K562 (cell line): ENCODE measurements at regions not wholly inside any gene's neighbourhood (a gene's known extent, or its start where the extent isn't known, plus 50 kb on each side); places are given as distances from the start of the nearest gene placed in this dataset.

Source experiments
- ATAC-seq: fragments of 200-7000 bp; cut with Tn5 transposase; 3 replicates; pipeline ENCODE4 v1.9.1; 2020; ENCODE audit warnings: moderate library complexity
- BruUV-seq: library from RNA; stranded (reverse); fragments of 400-500 nt; replicated peaks from 2 replicates; lab custom pipeline; 2021; lab: Mats Ljungman, UMichigan
- CTCF ChIA-PET: fragments of 300-600 bp; formaldehyde crosslinking; extraction: SDS; loops from one replicate; lab custom pipeline; 2021; ENCODE audit warnings: low intra/inter-chr PET ratio; lab: Yijun Ruan, JAX
- POLR2A ChIA-PET: fragments of 300-600, 350-650 bp; sonication (Branson Sonifier 250); formaldehyde crosslinking; extraction: SDS; loops from one replicate; lab custom pipeline; 2021; ENCODE audit warnings: antibody characterized with exemption, inconsistent platforms; lab: Yijun Ruan, JAX
- DNase-seq, 4 experiments: peaks; one replicate each; pipeline versions ENCODE4 v3.0.0 to v3.0.0-alpha.2; 2011 to 2018; ENCODE audit warnings: low spot score in 3 of 4, mixed read lengths in 3 of 4; ENCODE audit errors: extremely low read depth in 1 of 4
- FAIRE-seq: peaks from 2 replicates; lab custom pipeline; 2011; peaks lifted over from hg19 to GRCh38; lab: Jason Lieb, UNC
- H2AFZ ChIP-seq: 2 replicates; pipeline ENCODE4 v1.6.0; 2011; ENCODE audit warnings: low read depth, low read length, control low read depth, inconsistent platforms
- H3K27ac ChIP-seq: fragments of 200-600 bp; 3 replicates; pipeline ENCODE4 v1.8.0; 2011; ENCODE audit warnings: low read depth, mild to moderate bottlenecking, control low read depth, inconsistent platforms, low read length, moderate library complexity, mixed read lengths; ENCODE audit errors: extremely low read depth
- H3K27me3 ChIP-seq, 2 experiments: fragments of 300-600 bp in 1 of 2; 2 replicates in 1 of 2; 3 replicates in 1 of 2; pipeline versions ENCODE4 v1.6.0 to v1.8.0; 2011; ENCODE audit warnings: inconsistent platforms in 2 of 2, low read length in 2 of 2, mild to moderate bottlenecking in 1 of 2, mixed read lengths in 1 of 2, moderate library complexity in 1 of 2; ENCODE audit not compliant: control insufficient read depth in 2 of 2, insufficient read depth in 2 of 2
- H3K36me3 ChIP-seq: fragments of 300-600 bp; 3 replicates; pipeline ENCODE4 v1.8.0; 2011; ENCODE audit warnings: mild to moderate bottlenecking, low read length, inconsistent platforms; ENCODE audit not compliant: control insufficient read depth, insufficient read depth
- H3K4me1 ChIP-seq, 2 experiments: fragments of 200-600 bp in 1 of 2; replicated peaks in 1 of 2; 2 replicates in 1 of 2; 3 replicates in 1 of 2; pipeline versions ENCODE4 v1.5.1 to v1.8.0; 2011; ENCODE audit warnings: inconsistent platforms in 2 of 2, low read length in 2 of 2, mild to moderate bottlenecking in 1 of 2, mixed read lengths in 1 of 2, moderate library complexity in 1 of 2; ENCODE audit not compliant: control insufficient read depth in 2 of 2, insufficient read depth in 2 of 2
- H3K4me2 ChIP-seq: 2 replicates; pipeline ENCODE4 v1.6.1; 2011; ENCODE audit warnings: low read length, control low read depth, inconsistent platforms, mixed read lengths; ENCODE audit not compliant: insufficient read depth
- H3K4me3 ChIP-seq: fragments of 200-600 bp; sonication (generic), shearing (Covaris generic); 2 replicates; pipeline ENCODE4 v1.5.1; 2016; ENCODE audit warnings: control low read depth, inconsistent platforms
- H3K79me2 ChIP-seq: fragments of 200-600 bp; 3 replicates; pipeline ENCODE4 v1.8.0; 2011; ENCODE audit warnings: low read length, inconsistent platforms; ENCODE audit not compliant: control insufficient read depth, insufficient read depth
- H3K9ac ChIP-seq, 2 experiments: 2 replicates each; pipeline versions ENCODE4 v1.6.0 to v1.6.1; 2011; ENCODE audit warnings: low read depth in 2 of 2, low read length in 2 of 2, control low read depth in 1 of 2, inconsistent platforms in 1 of 2, mild to moderate bottlenecking in 1 of 2, mixed read lengths in 1 of 2; ENCODE audit not compliant: insufficient read depth in 1 of 2
- H3K9me1 ChIP-seq: one replicate; pipeline ENCODE4 v1.6.0; 2011; ENCODE audit warnings: inconsistent platforms, mild to moderate bottlenecking, low read length, moderate library complexity; ENCODE audit not compliant: control insufficient read depth, insufficient read depth
- H3K9me3 ChIP-seq: replicated peaks from 2 replicates; pipeline ENCODE4 v1.5.1; 2011; ENCODE audit warnings: low read depth, low read length, inconsistent platforms; ENCODE audit not compliant: control insufficient read depth, insufficient read depth
- H4K20me1 ChIP-seq: replicated peaks from 2 replicates; pipeline ENCODE4 v1.6.1; 2011; ENCODE audit warnings: low read length, inconsistent platforms, mixed read lengths; ENCODE audit not compliant: control insufficient read depth, insufficient read depth
- FOS ChIP-seq: IDR thresholded peaks from 3 replicates; pipeline ENCODE4 v1.6.1; 2011; ENCODE audit not compliant: insufficient read length; ENCODE audit errors: extremely low read depth
- ILF3 ChIP-seq: fragments of 450-650 bp; IDR thresholded peaks from 2 replicates; pipeline ENCODE4 v1.6.1; 2018; ENCODE audit warnings: antibody characterized with exemption, mild to moderate bottlenecking, moderate library complexity, borderline replicate concordance
- NCOR1 ChIP-seq: fragments of 450-650 bp; IDR thresholded peaks from 2 replicates; pipeline ENCODE4 v1.6.1; 2016; ENCODE audit warnings: mild to moderate bottlenecking, moderate library complexity
- NR1H2 ChIP-seq: sonication (generic); formaldehyde crosslinking; IDR thresholded peaks from 2 replicates; pipeline ENCODE4 v1.4.0; 2020; ENCODE audit warnings: mild to moderate bottlenecking, missing genetic modification reagents
- SP1 ChIP-seq: sonication (generic); formaldehyde crosslinking; IDR thresholded peaks from 2 replicates; pipeline ENCODE4 v1.8.1; 2022; ENCODE audit warnings: mild to moderate bottlenecking, missing genetic modification reagents
- SRSF1 ChIP-seq: fragments of 200-400 bp; formaldehyde crosslinking; IDR thresholded peaks from 2 replicates; pipeline ENCODE4 v1.6.1; 2017; ENCODE audit warnings: mild to moderate bottlenecking, low read depth, low read length, moderate library complexity
- ZNF354B ChIP-seq: fragments of 250-450 bp; sonication (Bioruptor Pico); IDR thresholded peaks from 2 replicates; pipeline ENCODE4 v1.4.0; 2020
- ZNF431 ChIP-seq: sonication (generic); formaldehyde crosslinking; IDR thresholded peaks from 2 replicates; pipeline ENCODE4 v1.8.0; 2022; ENCODE audit warnings: mild to moderate bottlenecking, missing genetic modification reagents
- ZNF655 ChIP-seq: fragments of 250-450 bp; sonication (Bioruptor Pico); IDR thresholded peaks from 2 replicates; pipeline ENCODE4 v1.5.0; 2021
- WGBS: fragments of 100-300 bp; shearing (Covaris generic); methylation state at CpG from one replicate; pipeline ENCODE4 v1.1.6; 2016; ENCODE audit warnings: low coverage, mixed read lengths; ENCODE audit not compliant: insufficient coverage; ENCODE audit errors: missing lambda C conversion rate; 5-methylcytosine and 5-hydroxymethylcytosine counted together
- in situ Hi-C: fragments of 300-500 bp; cut with MboI; formaldehyde crosslinking; loops from 4 replicates; pipeline ENCODE4 v1.15.0; 2018; ENCODE audit warnings: inconsistent platforms, mixed read lengths
- intact Hi-C: fragments of 100-400 bp; cut with micrococcal nuclease; formaldehyde crosslinking; loops from 2 replicates; pipeline ENCODE4 v1.14.2; 2022

- Histone ChIP-seq H3K9me3 (no peaks in the 10 kb centered on the region; the same call in 1 of the 2 replicates), H3K9ac (no peak overlapping the region), H3K9me1 (no peaks in the 10 kb centered on the region), H3K27ac (no peak overlapping the region), H3K27me3 (peaks cover 7 to 39% of the 10 kb centered on the region in 2 experiments; a peak in 3 of 5 replicates), H3K4me1 (peaks cover 0 to 5% of the 10 kb centered on the region in 2 experiments; a peak in 1 of 5 replicates), H3K4me3 (no peak overlapping the region), H3K36me3 (no peaks in the 10 kb centered on the region), H3K79me2 (no peaks in the 10 kb centered on the region), H2AFZ (no peak overlapping the region), H4K20me1 (no peaks in the 10 kb centered on the region), H3K4me2 (no peak overlapping the region)
- intact Hi-C loops (no loop called here), in situ Hi-C loops (no loop called here)
- ChIA-PET POLR2A (no interaction called here), CTCF (no interaction called here)
- ATAC-seq (no peak), FAIRE-seq (no peak), DNase-seq (no peak)
- 6% methylated on average over 10 of the region's 10 CpGs for WGBS
- TF ChIP-seq NCOR1 = no peak
- TF ChIP-seq FOS = no peak
- TF ChIP-seq ZNF655 (CRISPR knock-in tag) = no peak
- no peak for TF ChIP-seq NR1H2 (CRISPR knock-in tag)
- no peak for TF ChIP-seq ZNF431 (CRISPR knock-in tag)
- TF ChIP-seq SRSF1 = no peak
- TF ChIP-seq SP1 (CRISPR knock-in tag) = no peak
- TF ChIP-seq ZNF354B (CRISPR knock-in tag) = no peak
- TF ChIP-seq ILF3 = no peak
- BruUV-seq = no TSS peak
These were observed 71.1 kb upstream of the BLCAP start for GRCh38 chr20:37598575-37599342.
